Nucleus accumbens (tissue), 56 donors: ENCODE measurements at regions not wholly inside any gene's neighbourhood (a gene's known extent, or its start where the extent isn't known, plus 50 kb on each side); places are given as distances from the start of the nearest gene placed in this dataset.

ENCODE experiments used
- DNase-seq, 56 donors: peaks; one replicate each; lab custom pipeline; 2025; lab: John Stamatoyannopoulos, UW

GRCh38 chr2:18427762-18428161 is 132.7 kb downstream of the RDH14 start:
- DNase-seq = no peak

GRCh38 chr2:18426174-18426573 is 134.3 kb downstream of the RDH14 start:
- DNase-seq = no peak

GRCh38 chr2:18425210-18425703 is 135.2 kb downstream of the RDH14 start:
- no peak for DNase-seq

GRCh38 chr2:18423636-18424035 is 136.8 kb downstream of the RDH14 start:
- no peak for DNase-seq

- DNase-seq = no peak
Measured at GRCh38 chr2:18422432-18423165, 137.9 kb downstream of the RDH14 start.

DNA sequence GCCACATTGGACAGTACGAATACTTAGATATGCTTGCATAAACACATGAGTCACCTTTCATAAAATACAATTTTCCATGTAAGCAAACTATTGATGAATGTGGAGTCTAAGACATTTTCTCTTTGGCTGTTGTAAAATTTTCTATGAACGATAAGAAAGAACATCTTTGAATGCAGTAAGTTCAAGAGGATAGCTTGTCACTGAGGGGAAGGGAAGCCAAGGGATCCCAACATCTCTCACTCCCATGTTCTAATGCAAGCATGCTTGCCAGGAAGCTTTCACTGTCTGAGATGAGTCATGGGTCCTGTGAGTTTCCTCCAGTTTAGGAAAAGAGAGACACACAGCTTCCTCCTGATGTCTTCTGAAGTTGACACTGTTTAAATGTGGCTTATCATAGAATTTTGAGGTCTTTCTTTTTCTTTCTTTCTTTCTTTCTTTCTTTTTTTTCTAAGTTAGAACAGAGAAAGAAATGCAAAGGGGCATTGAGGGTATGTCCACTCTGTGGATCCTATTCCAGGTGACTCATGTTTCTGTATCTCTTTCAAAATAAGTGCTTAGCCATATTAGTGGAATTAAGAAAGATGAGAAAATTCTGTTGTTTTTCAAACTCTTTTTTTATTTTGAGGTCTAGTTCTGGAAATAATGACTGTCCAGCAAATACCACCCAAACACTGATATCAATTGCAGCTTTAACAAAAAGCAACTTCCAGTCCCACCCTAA is 146.6 kb downstream of the RDH14 start:
- DNase-seq = no peak

- no peak for DNase-seq
Measured at GRCh38 chr2:18412980-18413675, 147.3 kb downstream of the RDH14 start.

- no peak for DNase-seq
Measured at GRCh38 chr2:18411626-18412025, 148.8 kb downstream of the RDH14 start.

- DNase-seq = no peak
Measured at GRCh38 chr2:18410543-18410942, 149.9 kb downstream of the RDH14 start.

- no peak for DNase-seq
Measured at GRCh38 chr2:18408638-18409037, 151.8 kb downstream of the RDH14 start.

DNA sequence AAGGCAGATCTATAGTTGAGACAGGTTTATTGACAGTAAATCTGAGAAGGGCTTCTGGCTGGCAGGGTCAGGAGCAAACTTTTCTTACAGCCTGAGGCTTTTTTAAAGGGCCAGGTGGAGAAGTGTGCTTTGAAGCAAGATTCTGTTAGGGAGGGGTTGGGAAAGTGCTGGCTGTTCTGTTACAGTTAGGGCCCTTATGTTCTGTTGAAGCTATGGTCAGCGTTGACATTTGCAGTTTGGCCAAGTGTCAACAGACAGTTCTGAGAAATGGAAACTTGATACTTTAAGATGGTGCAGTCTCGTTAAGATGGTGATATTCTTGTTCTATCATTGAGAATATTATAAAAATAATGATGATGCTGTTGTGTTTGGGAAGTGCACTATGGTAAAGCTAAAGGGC is 154.2 kb downstream of the RDH14 start:
- DNase-seq = no peak

GRCh38 chr2:18404708-18405107 is 155.7 kb downstream of the RDH14 start:
- DNase-seq = no peak

GRCh38 chr2:18403921-18404522 is 156.4 kb downstream of the RDH14 start:
- no peak for DNase-seq

- DNase-seq = no peak
Measured at GRCh38 chr2:18402831-18403230, 157.6 kb downstream of the RDH14 start.

DNA sequence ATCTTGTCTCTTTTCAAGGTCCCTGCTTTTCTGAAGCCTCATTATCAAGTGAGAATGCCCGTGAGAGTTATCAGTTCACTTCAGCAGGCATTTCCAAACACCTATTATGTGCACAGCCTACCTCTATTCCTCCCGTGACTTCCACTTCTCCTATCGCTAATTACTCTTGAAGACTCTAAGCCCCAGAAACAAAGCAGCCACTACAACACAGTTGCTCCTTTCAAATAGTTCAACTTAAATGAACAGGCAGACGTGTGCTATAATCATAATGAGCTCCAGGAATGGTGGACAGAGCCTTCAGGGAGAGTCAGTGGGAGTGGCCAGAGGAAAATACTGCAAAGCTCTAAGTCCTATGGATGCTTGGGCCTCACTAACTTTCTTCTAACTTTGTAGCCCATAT is 159.0 kb downstream of the RDH14 start:
- DNase-seq = no peak

DNA sequence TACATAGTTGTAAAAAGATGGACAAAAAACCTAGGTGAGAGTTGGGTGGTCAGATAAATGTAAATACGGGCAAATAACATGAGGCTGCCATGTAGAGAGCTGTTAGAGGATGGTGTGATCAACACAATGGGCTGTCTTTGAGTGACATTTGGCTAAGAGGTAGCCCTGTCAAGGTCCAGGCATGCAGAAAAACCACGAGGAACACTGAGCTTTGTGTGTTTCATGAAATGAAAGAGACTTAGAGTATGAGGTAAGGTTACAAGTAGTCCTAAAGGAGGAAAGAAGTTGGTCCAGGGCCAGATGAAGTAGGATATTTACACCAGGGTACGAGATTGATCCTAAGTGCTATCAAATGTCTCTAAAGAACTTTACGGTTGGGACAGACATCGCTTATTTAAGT is 160.9 kb downstream of the RDH14 start:
- DNase-seq = no peak

DNA sequence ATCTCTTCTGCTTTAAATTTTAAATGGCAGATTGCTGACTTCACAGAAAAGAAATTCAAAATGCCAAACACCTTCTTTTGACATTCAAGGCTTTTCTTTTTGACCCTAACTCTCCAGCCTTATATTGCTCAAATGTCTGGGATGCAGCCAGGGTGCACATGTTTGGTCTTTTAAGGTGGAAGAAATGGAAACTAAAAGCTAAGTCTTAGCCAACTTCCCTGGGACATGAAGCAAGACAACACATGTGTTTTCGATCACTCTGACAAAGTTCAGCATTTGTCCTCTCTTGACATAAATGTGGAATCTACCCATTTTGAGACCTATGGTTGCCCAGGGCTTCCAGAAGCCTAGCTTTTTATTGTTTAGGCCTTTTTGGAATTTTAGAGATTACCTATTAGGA is 161.6 kb downstream of the RDH14 start:
- no peak for DNase-seq

- DNase-seq = no peak
Measured at GRCh38 chr2:18396329-18397010, 164.0 kb downstream of the RDH14 start.

DNA sequence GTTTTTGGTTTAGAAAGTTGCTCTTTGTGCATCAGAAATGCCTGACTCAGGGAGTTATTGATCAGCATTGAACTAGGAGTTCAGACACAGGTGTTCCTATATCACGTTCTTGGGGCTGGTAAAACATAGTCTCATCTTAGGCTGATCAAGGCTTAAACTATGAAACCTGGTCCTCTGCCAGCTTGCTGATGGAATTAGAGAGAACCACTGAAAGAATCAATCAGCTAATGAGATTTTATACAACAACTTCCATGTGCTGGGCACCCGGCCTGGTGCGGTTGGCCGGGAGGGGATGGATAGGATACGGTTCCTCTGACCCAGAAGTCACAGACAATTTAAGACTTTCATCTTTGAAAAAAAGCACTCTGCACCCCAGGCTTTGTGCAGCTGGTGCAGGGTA is 164.9 kb downstream of the RDH14 start:
- DNase-seq = no peak

- peak in 50 of 56 donors; percentile 5 to 88 (median 51) for DNase-seq
Measured at GRCh38 chr2:18387441-18388206, 172.8 kb downstream of the RDH14 start.
